SW 1271 (cell line): ENCODE measurements at regions not wholly inside any gene's neighbourhood (a gene's known extent, or its start where the extent isn't known, plus 50 kb on each side); places are given as distances from the start of the nearest gene placed in this dataset.
"Not testable (repeated sequence)": the region's sequence is repeated elsewhere in the genome, so short reads cannot be mapped to it uniquely, and the experiment has no call there.

ENCODE experiments used
- DNase-seq, 2 experiments: peaks; one replicate each; lab custom pipeline; 2025; lab: John Stamatoyannopoulos, UW

- DNase-seq, result no peak
Observed at GRCh38 chr12:84043355-84043754, 869.2 kb downstream of the SLC6A15 start.

- no peak for DNase-seq
Observed at GRCh38 chr12:84038242-84038641, 874.4 kb downstream of the SLC6A15 start.

- DNase-seq, result no peak
Observed at GRCh38 chr12:84036912-84037311, 875.7 kb downstream of the SLC6A15 start.

DNA sequence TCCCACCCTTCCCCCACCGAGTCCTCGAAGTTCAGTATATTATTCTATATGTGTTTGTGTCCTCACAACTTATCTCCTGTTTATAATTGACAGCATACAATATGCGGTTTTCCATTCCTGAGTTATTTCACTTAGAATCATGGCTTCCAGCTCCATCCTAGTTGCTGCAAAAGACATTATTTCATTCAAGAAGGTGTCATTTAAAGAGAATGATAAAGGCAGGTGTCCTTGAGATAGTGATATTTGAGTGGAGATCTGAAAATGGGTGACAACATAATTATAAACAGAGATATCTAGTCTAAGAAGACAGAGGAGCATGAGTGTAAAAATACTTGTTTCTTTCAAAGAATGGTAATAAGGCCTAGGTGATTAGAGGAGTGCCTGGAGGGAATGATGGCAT is 876.8 kb downstream of the SLC6A15 start:
- DNase-seq, result no peak

DNA sequence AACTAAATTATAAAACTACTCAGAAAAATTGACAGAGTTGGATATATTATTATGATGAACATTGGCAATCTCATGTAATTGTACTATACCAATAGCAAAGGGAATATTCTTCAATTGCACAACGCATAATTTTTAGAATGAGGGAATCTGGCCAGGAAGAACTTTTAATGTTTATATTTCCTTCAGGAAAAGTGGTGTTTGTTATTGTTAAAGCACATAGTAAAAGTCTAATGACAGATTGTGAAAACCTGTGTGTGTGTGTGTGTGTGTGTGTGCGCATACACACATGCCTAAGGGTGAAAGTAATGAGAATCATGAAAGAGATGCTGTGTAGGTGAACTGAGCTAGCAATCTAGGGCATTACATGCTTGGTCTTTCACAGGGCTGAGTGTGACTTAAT is 877.7 kb downstream of the SLC6A15 start:
- DNase-seq, result no peak

- no peak for DNase-seq
Observed at GRCh38 chr12:84033162-84033561, 879.4 kb downstream of the SLC6A15 start.

- not testable (repeated sequence) for DNase-seq
Observed at GRCh38 chr12:84018556-84019179, 893.9 kb downstream of the SLC6A15 start.

DNA sequence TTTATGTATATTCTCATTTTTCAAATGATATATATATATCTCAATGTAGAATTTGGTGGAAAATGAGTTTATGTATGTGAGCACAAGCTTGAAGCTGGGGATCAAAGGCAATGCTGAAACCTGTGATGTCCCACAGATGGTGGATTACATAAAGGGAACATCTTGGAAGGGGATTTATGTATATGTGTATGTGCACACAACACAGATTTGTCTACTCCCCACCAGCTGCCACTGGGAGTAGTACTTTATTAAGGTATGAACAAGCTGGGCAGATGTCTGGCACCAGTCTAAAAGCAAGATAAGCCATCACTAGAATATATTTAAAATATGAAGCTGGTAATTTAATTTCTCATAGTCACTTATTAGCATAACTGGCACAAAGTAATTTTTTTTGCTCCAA is 895.6 kb downstream of the SLC6A15 start:
- no peak for DNase-seq

GRCh38 chr12:83997423-83997822 is 915.2 kb downstream of the SLC6A15 start:
- no peak for DNase-seq

GRCh38 chr12:83996671-83997070 is 915.9 kb downstream of the SLC6A15 start:
- DNase-seq, result no peak

GRCh38 chr12:83985084-83985483 is 927.5 kb downstream of the SLC6A15 start:
- no peak for DNase-seq

DNA sequence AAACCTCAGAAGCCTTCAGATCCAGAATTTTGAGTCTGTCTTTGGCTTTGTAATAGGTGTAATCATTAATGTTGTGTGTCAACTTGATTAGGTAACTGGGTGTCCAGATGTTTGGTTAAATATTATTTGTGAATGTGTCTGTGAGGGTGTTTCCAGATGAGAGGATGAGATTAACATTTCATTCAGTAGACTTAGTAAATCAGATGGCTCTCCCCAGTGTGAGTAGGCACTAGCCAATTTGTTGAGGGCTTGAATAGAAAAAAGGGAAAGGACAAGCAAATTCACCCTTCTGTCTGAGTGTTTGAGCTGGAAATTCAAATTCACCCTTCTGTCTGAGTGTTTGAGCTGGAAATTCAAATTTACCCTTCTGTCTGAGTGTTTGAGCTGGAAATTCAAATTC is 932.2 kb downstream of the SLC6A15 start:
- no peak for DNase-seq

GRCh38 chr12:83979785-83980184 is 932.8 kb downstream of the SLC6A15 start:
- no peak for DNase-seq

GRCh38 chr12:83971781-83972180 is 940.8 kb downstream of the SLC6A15 start:
- no peak for DNase-seq

DNA sequence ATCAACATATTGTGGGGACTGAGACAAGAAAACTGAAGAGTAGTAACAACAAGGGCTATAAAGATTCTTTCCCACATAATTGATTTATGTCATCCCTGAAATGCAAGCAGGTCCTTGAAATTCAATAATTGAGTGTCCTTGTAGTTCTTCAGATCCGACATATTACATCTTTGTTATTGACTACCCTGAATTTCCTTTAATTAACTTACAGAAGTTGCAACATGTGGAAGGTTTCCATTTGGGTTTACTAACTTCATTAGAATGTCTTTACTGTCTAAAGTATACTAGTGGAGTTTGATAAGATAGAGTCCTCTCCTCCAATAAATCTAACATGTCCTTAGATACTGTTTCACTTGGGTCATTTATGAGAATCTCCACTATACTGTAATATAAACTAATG is 951.8 kb downstream of the SLC6A15 start:
- DNase-seq, result no peak

GRCh38 chr12:83958997-83959396 is 953.6 kb downstream of the SLC6A15 start:
- no peak for DNase-seq

DNA sequence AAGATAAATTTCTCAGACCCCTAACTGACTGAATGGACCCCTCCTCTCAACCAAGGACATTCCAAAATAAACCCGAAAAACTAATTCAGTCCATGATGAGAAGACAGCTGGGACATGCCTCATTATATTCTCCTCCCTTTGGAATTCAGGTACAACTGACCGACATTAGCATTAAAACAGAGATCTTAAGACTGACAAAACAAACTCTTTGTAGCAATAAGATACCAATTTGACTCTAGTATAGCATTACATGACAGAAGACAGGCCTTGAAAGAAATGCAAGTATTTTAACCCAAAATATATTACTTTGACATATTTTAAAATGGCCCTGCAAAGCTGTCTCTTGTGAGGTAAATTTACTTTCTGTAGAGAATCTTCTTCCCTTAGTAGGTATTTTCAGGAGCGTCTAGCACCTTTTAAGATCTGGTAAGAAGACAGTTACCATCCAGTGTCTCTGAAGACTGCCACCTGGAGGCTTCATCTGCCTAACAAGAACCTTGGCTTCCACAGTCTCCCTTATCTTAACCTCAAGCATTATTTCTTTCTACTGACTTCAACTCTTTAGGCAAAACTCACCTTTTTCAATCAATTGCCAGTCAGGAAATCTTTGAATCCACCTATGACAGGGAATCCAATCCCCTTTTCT is 957.5 kb downstream of the SLC6A15 start:
- no peak for DNase-seq

GRCh38 chr12:83954071-83954789 is 958.4 kb downstream of the SLC6A15 start:
- no peak for DNase-seq

GRCh38 chr12:83945871-83946270 is 966.7 kb downstream of the SLC6A15 start:
- no peak for DNase-seq

GRCh38 chr12:83939718-83940117 is 972.9 kb downstream of the SLC6A15 start:
- no peak for DNase-seq

- DNase-seq, result no peak
Observed at GRCh38 chr12:83933615-83934014, 979.0 kb downstream of the SLC6A15 start.

DNA sequence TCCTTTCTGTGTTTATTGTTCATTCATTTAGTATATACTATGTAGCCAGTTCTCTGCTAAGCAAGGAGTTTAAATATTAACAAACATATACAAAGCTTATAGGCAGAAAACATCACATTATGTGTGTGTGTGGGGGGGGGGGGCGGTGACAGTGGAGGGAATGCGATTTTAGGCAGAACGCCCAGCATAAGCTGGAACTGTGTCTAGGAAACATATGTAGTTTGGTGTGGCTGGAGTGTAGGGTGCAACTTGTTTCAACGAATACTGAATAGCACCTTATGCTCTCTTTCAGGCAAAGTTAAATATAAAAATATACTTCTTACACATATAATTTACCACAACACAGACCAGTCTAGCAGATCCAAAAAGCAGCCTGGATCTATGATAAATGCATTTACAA is 980.6 kb downstream of the SLC6A15 start:
- DNase-seq, result no peak

GRCh38 chr12:83931451-83931850 is 981.1 kb downstream of the SLC6A15 start:
- no peak for DNase-seq
